GM19372 (cell line): ENCODE measurements at regions not wholly inside any gene's neighbourhood (a gene's known extent, or its start where the extent isn't known, plus 50 kb on each side); places are given as distances from the start of the nearest gene placed in this dataset.
"Not testable (repeated sequence)": the region's sequence is repeated elsewhere in the genome, so short reads cannot be mapped to it uniquely, and the experiment has no call there.

ENCODE experiments used
- ATAC-seq: cut with Tn5 transposase; IDR thresholded peaks from one replicate; pipeline ENCODE4 v1.9.1; 2021; ENCODE audit warnings: mild to moderate bottlenecking, low read depth, moderate library complexity; ENCODE audit not compliant: unreplicated experiment

- ATAC-seq, result no peak
These were observed 60.3 kb upstream of the ZNF81 start for GRCh38 chrX:47776292-47777006.

GRCh38 chrX:47772764-47773163 is 63.9 kb upstream of the ZNF81 start:
- ATAC-seq, result no peak

- no peak for ATAC-seq
These were observed 65.2 kb upstream of the ZNF81 start for GRCh38 chrX:47771473-47771872.

- ATAC-seq, result not testable (repeated sequence)
These were observed 73.9 kb upstream of the ZNF81 start for GRCh38 chrX:47762826-47763225.

- no peak for ATAC-seq
These were observed 84.0 kb upstream of the ZNF81 start for GRCh38 chrX:47752685-47753084.

DNA sequence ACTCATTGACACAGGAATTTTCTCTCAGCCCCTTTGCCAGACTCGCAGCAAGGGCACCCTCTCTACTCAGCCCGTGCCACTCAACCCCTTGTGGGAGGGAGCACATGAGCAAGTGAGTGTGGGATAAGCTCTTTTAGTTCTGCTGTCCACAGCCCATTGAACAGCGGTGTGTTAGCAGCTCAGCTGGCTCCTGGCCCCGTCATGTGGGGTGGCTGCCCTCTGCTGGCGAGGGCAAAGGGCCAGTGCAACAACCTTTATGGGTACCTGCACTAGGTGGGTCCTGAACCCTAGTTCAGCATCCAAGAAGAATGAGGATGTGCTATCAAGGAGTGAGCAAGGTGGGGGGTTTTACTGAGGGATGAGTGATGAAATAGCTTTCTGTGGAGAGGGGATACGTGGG is 85.0 kb upstream of the ZNF81 start:
- ATAC-seq, result no peak

DNA sequence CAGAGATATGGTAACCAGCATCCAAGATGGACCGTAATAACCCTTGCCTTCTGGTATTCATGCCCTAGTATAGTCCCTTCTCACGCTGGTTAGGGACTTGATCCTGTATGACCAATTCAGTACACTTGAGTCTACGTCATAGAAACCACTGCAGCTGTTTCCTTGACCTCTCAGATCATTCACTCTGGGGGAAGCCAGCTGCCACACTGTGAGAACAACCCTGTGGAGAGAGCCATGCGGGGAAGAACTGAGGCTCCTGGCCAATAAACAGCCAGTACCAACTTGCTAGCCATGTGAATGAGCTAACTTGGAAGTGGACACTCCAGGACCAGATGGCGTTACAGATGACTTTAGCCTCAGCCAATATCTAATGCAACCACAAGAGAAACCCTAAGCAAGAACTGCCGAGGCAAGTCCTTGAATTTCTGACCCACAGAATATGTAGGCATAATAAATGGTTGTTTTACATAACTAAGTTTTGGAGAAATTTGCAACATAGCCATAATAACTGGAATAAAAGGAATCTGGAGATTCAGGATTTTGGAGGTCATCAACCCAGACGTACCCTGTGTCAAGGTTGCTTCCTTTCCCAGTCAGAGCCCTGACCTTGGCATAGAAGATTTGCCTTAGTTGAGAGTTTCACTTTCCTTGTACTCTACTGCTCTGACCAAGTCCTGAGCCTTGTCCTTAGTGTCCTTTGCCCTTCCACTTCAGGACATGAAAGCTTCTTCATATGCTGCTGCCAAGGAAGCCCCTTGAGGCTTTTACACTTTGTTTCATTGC is 87.3 kb upstream of the ZNF81 start:
- ATAC-seq, result peak; percentile 56

- no peak for ATAC-seq
These were observed 88.1 kb upstream of the ZNF81 start for GRCh38 chrX:47748576-47748975.

DNA sequence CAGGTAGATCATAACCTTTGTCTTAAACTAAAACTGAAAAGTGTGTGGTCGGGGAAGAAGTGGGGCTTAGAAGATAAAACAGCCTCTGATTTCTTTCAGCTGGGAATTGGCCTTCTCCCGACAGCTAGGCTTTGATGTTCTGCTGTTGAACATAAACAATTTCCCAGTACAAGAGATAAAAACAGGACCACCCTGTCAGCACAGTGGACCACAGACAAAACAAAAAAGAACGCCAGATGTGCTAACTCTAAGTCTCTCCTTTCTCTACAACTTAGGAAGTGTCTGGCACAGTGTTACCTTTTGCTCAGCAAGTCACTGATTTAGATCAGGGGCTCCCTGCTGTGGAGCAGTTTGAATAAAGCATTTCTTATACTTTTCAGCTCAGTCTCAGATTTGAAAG is 87.5 kb upstream of the UXT start:
- ATAC-seq, result no peak

- no peak for ATAC-seq
These were observed 86.4 kb upstream of the UXT start for GRCh38 chrX:47745416-47745815.

DNA sequence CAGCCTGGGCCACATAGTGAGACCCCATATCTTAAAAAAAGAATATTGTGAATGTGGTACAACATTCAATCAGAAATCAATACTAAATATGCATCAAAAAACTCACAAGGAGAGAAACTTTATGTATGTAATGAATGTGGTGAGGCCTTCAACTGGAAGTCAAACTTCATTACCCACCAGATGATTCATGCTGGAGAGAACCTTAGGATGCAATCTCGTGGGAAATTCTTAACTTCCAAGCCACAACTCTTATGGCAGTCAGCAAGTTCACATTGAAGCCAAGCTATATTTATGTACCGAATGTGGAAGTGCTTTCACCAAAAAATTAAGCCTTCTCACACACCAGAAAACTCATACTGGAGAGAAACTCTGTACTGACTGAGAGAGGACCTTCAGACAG is 84.5 kb upstream of the UXT start:
- no peak for ATAC-seq

- not testable (repeated sequence) for ATAC-seq
These were observed 79.9 kb upstream of the UXT start for GRCh38 chrX:47738870-47739269.

DNA sequence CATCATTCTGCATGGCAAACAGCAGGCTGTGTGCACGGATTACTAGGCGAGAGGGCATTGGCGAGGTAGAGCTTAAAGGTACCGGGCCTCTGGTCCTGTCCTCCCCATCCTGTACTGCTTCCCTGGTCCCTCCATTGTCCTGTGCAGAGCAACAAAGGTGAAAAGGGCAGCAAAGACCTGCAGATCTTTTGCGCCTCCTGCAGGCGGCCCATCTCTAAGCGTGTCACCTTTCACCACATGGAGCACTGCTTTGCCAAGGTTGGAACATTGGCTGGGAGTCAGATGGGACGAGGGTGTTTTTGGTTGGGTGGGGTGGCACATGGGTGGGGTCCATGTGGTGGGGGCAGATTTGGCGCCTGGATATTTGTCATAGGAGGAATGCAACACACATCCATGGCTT is 64.7 kb upstream of the UXT start:
- ATAC-seq, result no peak

DNA sequence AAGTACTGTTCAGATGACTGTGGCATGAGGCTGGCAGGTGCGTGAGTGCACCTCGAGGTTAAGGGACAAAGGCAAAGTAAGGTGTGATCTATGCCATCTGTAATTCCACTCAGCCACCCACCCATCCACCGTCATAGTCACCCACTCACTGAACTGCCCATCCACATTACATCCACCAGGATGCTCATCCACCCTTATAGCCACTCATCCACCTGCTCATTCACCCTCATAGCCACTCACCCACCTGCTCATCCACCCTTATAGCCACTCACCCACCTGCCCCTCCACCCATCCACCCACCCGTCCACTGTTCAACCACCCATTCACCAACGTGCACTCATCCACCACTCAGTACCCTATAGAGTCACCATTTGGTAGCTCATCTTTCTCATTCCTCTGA is 64.1 kb upstream of the UXT start:
- no peak for ATAC-seq

DNA sequence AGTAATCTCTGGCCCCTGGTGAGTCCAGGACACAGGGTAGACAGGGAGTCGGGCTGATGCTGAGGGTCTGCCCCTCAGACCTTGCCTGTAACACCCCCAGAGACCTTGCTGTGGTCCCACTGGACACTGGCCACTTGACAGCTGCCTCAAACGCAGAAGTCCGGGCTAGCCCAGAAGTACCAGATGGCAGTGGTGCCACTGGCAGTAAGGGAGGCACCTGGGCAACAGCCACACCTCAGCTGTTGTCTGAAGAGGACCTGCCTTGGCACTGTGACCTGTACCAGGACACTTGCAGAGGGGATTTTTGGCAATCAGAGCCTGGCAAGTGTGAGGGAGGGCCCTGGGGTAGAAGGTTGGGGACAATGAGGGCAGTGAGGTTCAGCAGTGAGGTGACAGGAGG is 63.3 kb upstream of the UXT start:
- no peak for ATAC-seq

DNA sequence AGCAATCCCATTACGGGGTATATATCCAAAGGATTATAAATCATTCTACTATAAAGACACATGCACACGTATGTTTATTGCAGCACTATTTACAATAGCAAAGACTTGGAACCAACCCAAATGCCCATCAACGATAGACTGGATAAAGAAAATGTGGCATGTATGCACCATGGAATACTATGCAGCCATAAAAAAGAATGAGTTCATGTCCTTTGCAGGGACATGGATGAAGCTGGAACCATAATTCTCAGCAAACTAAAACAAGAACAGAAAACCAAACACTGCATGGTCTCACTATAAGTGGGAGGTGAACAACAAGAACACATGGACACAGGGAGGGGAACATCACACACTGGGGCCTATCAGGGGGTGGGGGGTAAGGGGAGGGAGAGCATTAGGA is 56.1 kb upstream of the UXT start:
- not testable (repeated sequence) for ATAC-seq

GRCh38 chrX:47712675-47713074 is 53.7 kb upstream of the UXT start:
- ATAC-seq, result not testable (repeated sequence)

GRCh38 chrX:47710252-47710651 is 51.3 kb upstream of the UXT start:
- no peak for ATAC-seq
